ENCODE measurements at regions not wholly inside any gene's neighbourhood (a gene's known extent, or its start where the extent isn't known, plus 50 kb on each side); places are given as distances from the start of the nearest gene placed in this dataset.

- intact Hi-C loops (cut with micrococcal nuclease; ENCODE audit: unreplicated experiment): no loop called here
- H3K36me3 ChIP-seq (ENCODE audit: insufficient read depth, low read length): no peaks in the 10 kb centered on the region
- no peaks in the 10 kb centered on the region for H4K20me1 ChIP-seq (ENCODE audit: insufficient read depth, low read length)
- CTCF ChIA-PET (ENCODE audit: unreplicated experiment): no interaction called here
- H3K79me2 ChIP-seq (ENCODE audit: insufficient read depth, low read depth, low read length): no peaks in the 10 kb centered on the region
- H2AFZ ChIP-seq (ENCODE audit: low read length): no peak overlapping the region
- POLR2A ChIA-PET: no interaction called here
- no peaks in the 10 kb centered on the region for H3K9me2 ChIP-seq (ENCODE audit: insufficient read depth, low read length)
- no peaks in the 10 kb centered on the region for H3K9me3 ChIP-seq (ENCODE audit: low read length)
- no peak for DNase-seq (ENCODE audit: low spot score)
- BruUV-seq (replicated peaks): no TSS peak
- H3K4me1 ChIP-seq (ENCODE audit: insufficient read depth, low read length, poor library complexity, severe bottlenecking): no peaks in the 10 kb centered on the region
- no peak overlapping the region for H3K27ac ChIP-seq (ENCODE audit: low read depth, low read length, poor library complexity, severe bottlenecking)
- TF ChIP-seq, protein P1, sequence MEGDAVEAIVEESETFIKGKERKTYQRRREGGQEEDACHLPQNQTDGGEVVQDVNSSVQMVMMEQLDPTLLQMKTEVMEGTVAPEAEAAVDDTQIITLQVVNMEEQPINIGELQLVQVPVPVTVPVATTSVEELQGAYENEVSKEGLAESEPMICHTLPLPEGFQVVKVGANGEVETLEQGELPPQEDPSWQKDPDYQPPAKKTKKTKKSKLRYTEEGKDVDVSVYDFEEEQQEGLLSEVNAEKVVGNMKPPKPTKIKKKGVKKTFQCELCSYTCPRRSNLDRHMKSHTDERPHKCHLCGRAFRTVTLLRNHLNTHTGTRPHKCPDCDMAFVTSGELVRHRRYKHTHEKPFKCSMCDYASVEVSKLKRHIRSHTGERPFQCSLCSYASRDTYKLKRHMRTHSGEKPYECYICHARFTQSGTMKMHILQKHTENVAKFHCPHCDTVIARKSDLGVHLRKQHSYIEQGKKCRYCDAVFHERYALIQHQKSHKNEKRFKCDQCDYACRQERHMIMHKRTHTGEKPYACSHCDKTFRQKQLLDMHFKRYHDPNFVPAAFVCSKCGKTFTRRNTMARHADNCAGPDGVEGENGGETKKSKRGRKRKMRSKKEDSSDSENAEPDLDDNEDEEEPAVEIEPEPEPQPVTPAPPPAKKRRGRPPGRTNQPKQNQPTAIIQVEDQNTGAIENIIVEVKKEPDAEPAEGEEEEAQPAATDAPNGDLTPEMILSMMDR (conservative IDR thresholded peaks at IDR 0.05; ENCODE audit: low read length): no peak
- no peak for TF ChIP-seq EZH2phosphoT487 (IDR thresholded peaks at IDR 0.05; ENCODE audit: borderline replicate concordance, low read depth, low read length)
- no peak overlapping the region for H3K4me2 ChIP-seq (ENCODE audit: low read length)
- H3K4me3 ChIP-seq (ENCODE audit: low read depth, low read length, poor library complexity, severe bottlenecking): no peak overlapping the region
Measured at GRCh38 chr1:168473126-168473525, 70.7 kb downstream of the XCL2 start.

DNA sequence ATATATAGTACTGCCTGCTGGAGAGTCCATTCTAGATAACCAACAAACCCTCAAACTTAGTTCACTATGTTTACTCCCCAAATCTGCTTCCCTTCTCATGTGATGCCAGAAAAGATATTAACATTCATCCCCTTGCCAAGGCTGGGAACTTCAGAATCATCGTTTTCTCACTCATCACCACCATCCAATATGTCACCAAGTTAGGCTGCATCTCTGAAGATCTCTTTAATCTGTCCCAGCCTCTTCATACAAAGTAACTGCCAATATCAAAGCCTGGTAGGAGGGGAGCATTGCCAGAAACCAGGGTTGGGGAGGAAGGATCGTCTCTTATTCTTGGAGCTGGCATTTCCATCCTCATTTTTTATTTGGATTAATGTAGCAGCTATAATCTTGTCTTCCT, 71.6 kb downstream of the XCL2 start:
- Histone ChIP-seq H3K4me1 (ENCODE audit: insufficient read depth, low read length, poor library complexity, severe bottlenecking) (no peaks in the 10 kb centered on the region), H3K36me3 (ENCODE audit: insufficient read depth, low read length) (no peaks in the 10 kb centered on the region), H3K27ac (ENCODE audit: low read depth, low read length, poor library complexity, severe bottlenecking) (no peak overlapping the region), H4K20me1 (ENCODE audit: insufficient read depth, low read length) (no peaks in the 10 kb centered on the region), H3K9me2 (ENCODE audit: insufficient read depth, low read length) (no peaks in the 10 kb centered on the region), H3K9me3 (ENCODE audit: low read length) (no peaks in the 10 kb centered on the region), H3K79me2 (ENCODE audit: insufficient read depth, low read depth, low read length) (no peaks in the 10 kb centered on the region), H3K4me2 (ENCODE audit: low read length) (no peak overlapping the region), H3K4me3 (ENCODE audit: low read depth, low read length, poor library complexity, severe bottlenecking) (no peak overlapping the region), H2AFZ (ENCODE audit: low read length) (no peak overlapping the region)
- intact Hi-C loops (cut with micrococcal nuclease; ENCODE audit: unreplicated experiment): no loop called here
- no TSS peak for BruUV-seq (replicated peaks)
- TF ChIP-seq, protein P1 (conservative IDR thresholded peaks at IDR 0.05; ENCODE audit: low read length): no peak
- no peak for TF ChIP-seq EZH2phosphoT487 (IDR thresholded peaks at IDR 0.05; ENCODE audit: borderline replicate concordance, low read depth, low read length)
- CTCF ChIA-PET (ENCODE audit: unreplicated experiment): no interaction called here
- no peak for DNase-seq (ENCODE audit: low spot score)
- POLR2A ChIA-PET: interaction anchor here (0.7 kb wide), 1 partner anchor 920 kb away, joined by 3 read pairs; no protein-coding TSS in a partner anchor

DNA sequence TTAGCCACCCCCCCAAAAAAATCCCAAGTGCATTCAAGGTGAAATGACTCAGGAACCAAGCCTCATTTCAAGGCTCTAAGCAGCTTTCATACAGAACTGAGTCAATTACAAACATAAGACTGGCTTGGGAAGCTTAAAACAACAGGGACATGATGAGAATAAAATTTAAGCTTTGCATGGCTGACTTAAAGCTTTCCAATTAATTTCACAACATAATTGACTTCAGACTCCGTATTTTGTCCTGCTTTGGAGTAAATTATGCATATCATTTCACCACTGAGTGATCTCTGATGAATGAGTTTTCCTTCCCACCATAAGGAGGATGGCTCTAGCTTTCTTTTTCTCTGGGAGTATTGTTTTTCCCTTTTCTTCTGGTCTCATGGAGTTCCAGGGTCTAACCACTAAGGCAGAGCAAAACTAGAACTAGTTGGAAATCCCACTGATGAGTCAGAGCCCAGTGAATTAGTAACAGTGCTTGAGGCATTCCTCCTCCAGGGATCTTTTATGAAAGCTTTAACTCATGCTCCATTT, 72.8 kb downstream of the XCL2 start:
- Histone ChIP-seq H3K79me2 (ENCODE audit: insufficient read depth, low read depth, low read length) (no peaks in the 10 kb centered on the region), H3K4me1 (ENCODE audit: insufficient read depth, low read length, poor library complexity, severe bottlenecking) (no peaks in the 10 kb centered on the region), H2AFZ (ENCODE audit: low read length) (no peak overlapping the region), H4K20me1 (ENCODE audit: insufficient read depth, low read length) (no peaks in the 10 kb centered on the region), H3K36me3 (ENCODE audit: insufficient read depth, low read length) (no peaks in the 10 kb centered on the region), H3K9me3 (ENCODE audit: low read length) (no peaks in the 10 kb centered on the region), H3K9me2 (ENCODE audit: insufficient read depth, low read length) (no peaks in the 10 kb centered on the region), H3K27ac (ENCODE audit: low read depth, low read length, poor library complexity, severe bottlenecking) (no peak overlapping the region), H3K4me2 (ENCODE audit: low read length) (no peak overlapping the region), H3K4me3 (ENCODE audit: low read depth, low read length, poor library complexity, severe bottlenecking) (no peak overlapping the region)
- ChIA-PET CTCF (ENCODE audit: unreplicated experiment) (no interaction called here), POLR2A (interaction anchor here (0.6 kb wide), 1 partner anchor 9 kb away, joined by 3 read pairs; no protein-coding TSS in a partner anchor)
- TF ChIP-seq EZH2phosphoT487 (IDR thresholded peaks at IDR 0.05; ENCODE audit: borderline replicate concordance, low read depth, low read length): no peak
- TF ChIP-seq, protein P1 (conservative IDR thresholded peaks at IDR 0.05; ENCODE audit: low read length): no peak
- no TSS peak for BruUV-seq (replicated peaks)
- DNase-seq (ENCODE audit: low spot score): no peak
- intact Hi-C loops (cut with micrococcal nuclease; ENCODE audit: unreplicated experiment): no loop called here

Measured in OCI-LY7 (cell line).